Thoracic aorta (tissue), 2 donors: ENCODE measurements at regions not wholly inside any gene's neighbourhood (a gene's known extent, or its start where the extent isn't known, plus 50 kb on each side); places are given as distances from the start of the nearest gene placed in this dataset.
"Not testable (repeated sequence)": the region's sequence is repeated elsewhere in the genome, so short reads cannot be mapped to it uniquely, and the experiment has no call there.

Experiments used
- ATAC-seq: fragments of 150-250 bp; one replicate; pipeline ENCODE4 v1.8.0; 2017; ENCODE audit warnings: low read depth; ENCODE audit not compliant: insufficient number of reproducible peaks, low FRiP score
- DNase-seq: peaks from one replicate; pipeline ENCODE4 v3.0.0-alpha.2; 2020; ENCODE audit warnings: low spot score
- H3K27ac ChIP-seq, 2 donors: fragments of 200-600 bp; sonication (generic); 1 replicate in 1 of 2; 2 replicates in 1 of 2; pipeline ENCODE4 v1.5.1; 2016; ENCODE audit warnings: mild to moderate bottlenecking in 2 of 2, moderate library complexity in 2 of 2
- H3K27me3 ChIP-seq: fragments of 200-600 bp; sonication (generic); replicated peaks from 2 replicates; pipeline ENCODE4 v1.6.0; 2016; ENCODE audit warnings: mild to moderate bottlenecking; ENCODE audit not compliant: insufficient read depth
- H3K36me3 ChIP-seq: fragments of 200-600 bp; sonication (generic); one replicate; pipeline ENCODE4 v1.5.1; 2016
- H3K4me1 ChIP-seq, 2 donors: fragments of 200-600 bp; sonication (generic); 1 replicate in 1 of 2; 2 replicates in 1 of 2; pipeline versions ENCODE4 v1.5.1 to v1.6.0; 2016; ENCODE audit warnings: low read depth in 2 of 2, mild to moderate bottlenecking in 1 of 2; ENCODE audit not compliant: control insufficient read depth in 1 of 2
- H3K4me3 ChIP-seq: fragments of 200-600 bp; sonication (generic); 2 replicates; pipeline ENCODE4 v1.5.1; 2016; ENCODE audit warnings: mild to moderate bottlenecking
- H3K9me3 ChIP-seq: fragments of 200-600 bp; sonication (generic); 2 replicates; pipeline ENCODE4 v1.5.1; 2016
- CTCF ChIP-seq: fragments of 200-600 bp; sonication (generic); IDR thresholded peaks from one replicate; pipeline ENCODE4 v1.5.1; 2019; ENCODE audit warnings: antibody characterized with exemption

GRCh38 chr9:96148634-96149532 lies 153.1 kb downstream of the HSD17B3 start:
- H3K27ac ChIP-seq = no peak overlapping the region

GRCh38 chr9:96147029-96147428 lies 154.9 kb downstream of the HSD17B3 start:
- H3K4me3 ChIP-seq, ATAC-seq: not testable (repeated sequence)

More at GRCh38 chr9:96148634-96149532, 153.1 kb downstream of the HSD17B3 start:
- Histone ChIP-seq H3K36me3 (no peaks in the 10 kb centered on the region), H3K27me3 (no peaks in the 10 kb centered on the region), H3K9me3 (no peaks in the 10 kb centered on the region), H3K4me1 (peaks cover 0 to 16% of the 10 kb centered on the region in 2 donors), H3K4me3 (no peak overlapping the region)
- TF ChIP-seq CTCF = no peak
- DNase-seq (no peak), ATAC-seq (no peak)

GRCh38 chr9:96141666-96142065 lies 160.3 kb downstream of the HSD17B3 start:
- DNase-seq = no peak
- Histone ChIP-seq H3K9me3 (no peaks in the 10 kb centered on the region), H3K27ac (no peak overlapping the region), H3K36me3 (no peaks in the 10 kb centered on the region), H3K4me3 (no peak overlapping the region), H3K27me3 (no peaks in the 10 kb centered on the region), H3K4me1 (peaks cover 22 to 51% of the 10 kb centered on the region in 2 donors)
- no peak for ATAC-seq
- no peak for TF ChIP-seq CTCF

More at GRCh38 chr9:96147029-96147428, 154.9 kb downstream of the HSD17B3 start:
- H3K4me1 ChIP-seq = peaks cover 0 to 16% of the 10 kb centered on the region in 2 donors
- H3K27me3 ChIP-seq, H3K36me3 ChIP-seq, H3K9me3 ChIP-seq, H3K27ac ChIP-seq, DNase-seq: not testable (repeated sequence)

DNA sequence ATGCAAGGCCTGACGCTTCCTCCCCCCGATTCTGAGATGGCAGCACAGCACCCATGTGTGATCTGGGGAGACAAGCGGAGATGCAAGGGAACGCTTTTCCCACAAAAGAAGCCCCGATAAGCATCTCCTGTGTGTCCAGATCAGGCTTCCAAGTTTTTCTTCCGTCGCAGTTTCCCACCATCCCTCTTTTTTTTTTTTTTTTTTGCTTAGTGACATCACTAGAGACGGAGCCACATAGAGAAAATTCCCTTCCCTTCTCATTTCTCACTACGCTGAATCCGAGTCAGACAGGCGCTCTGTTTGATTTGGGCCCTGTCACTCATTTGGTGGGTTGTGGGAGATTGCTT lies 160.9 kb downstream of the HSD17B3 start:
- ATAC-seq (no peak), DNase-seq (no peak)
- TF ChIP-seq CTCF = no peak
- no peaks in the 10 kb centered on the region for H3K9me3 ChIP-seq
- H3K4me3 ChIP-seq = no peak overlapping the region
- H3K4me1 ChIP-seq = peaks cover 22 to 54% of the 10 kb centered on the region in 2 donors
- no peaks in the 10 kb centered on the region for H3K27me3 ChIP-seq
- H3K27ac ChIP-seq = no peak overlapping the region
- H3K36me3 ChIP-seq = no peaks in the 10 kb centered on the region

DNA sequence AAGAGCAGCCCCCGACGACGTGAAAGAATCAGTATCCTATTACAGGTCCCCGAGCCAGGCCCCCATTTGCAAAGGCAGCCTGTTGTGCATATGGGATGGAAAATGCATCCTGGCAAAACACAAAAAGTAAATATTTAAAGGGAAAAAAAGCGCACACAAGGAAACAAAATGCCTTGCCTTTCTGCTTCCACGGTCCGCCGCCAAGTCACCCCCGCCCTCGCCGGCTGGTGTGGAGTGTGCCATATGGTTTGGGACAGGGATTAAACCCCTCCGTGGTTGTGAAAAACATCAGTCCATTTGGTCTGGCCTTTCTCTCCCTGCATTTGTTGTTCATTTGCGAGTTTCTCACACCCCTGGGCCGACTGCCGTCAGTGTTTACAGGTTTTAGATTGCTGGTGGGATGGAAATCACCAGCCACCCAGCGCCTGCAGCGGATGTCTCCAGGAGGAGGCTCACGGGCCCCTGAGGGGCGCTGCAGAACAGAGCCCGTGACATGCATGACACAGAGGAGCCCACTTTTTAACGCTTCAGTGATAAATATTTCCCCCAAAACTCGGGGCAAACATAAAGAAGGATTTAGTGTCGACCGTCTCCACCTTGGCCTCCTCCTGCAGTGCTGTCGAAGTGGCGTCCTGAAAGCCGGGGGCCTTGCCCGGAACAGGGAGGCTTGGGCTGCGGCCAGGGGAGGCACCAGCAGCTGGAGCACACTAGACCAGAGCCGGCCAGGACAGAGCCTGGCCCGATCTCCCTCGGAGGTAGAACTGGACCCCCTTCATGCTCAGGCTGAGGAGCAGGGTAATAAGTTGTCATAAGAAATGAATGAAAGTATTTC lies 161.5 kb downstream of the HSD17B3 start:
- no peaks in the 10 kb centered on the region for H3K36me3 ChIP-seq
- no peak overlapping the region for H3K4me3 ChIP-seq
- H3K4me1 ChIP-seq = peaks cover 22 to 54% of the 10 kb centered on the region in 2 donors
- H3K27me3 ChIP-seq = no peaks in the 10 kb centered on the region
- DNase-seq (no peak), ATAC-seq (no peak)
- H3K27ac ChIP-seq = no peak overlapping the region
- no peak for TF ChIP-seq CTCF
- H3K9me3 ChIP-seq = no peaks in the 10 kb centered on the region
